Stimulated activated CD4-positive, alpha-beta T cell treated with anti-CD3 and anti-CD28 coated beads, Interleukin-4, amount 100 ng/mL, for 4 hours (primary cell): ENCODE measurements at regions not wholly inside any gene's neighbourhood (a gene's known extent, or its start where the extent isn't known, plus 50 kb on each side); places are given as distances from the start of the nearest gene placed in this dataset.

Source experiments
- DNase-seq, 2 experiments: peaks; one replicate each; pipeline ENCODE4 v3.0.0-alpha.2; 2020

GRCh38 chr1:221437171-221437570 is 304.7 kb downstream of the DUSP10 start:
- no peak for DNase-seq

GRCh38 chr1:221437926-221438325 is 304.0 kb downstream of the DUSP10 start:
- no peak for DNase-seq

DNA sequence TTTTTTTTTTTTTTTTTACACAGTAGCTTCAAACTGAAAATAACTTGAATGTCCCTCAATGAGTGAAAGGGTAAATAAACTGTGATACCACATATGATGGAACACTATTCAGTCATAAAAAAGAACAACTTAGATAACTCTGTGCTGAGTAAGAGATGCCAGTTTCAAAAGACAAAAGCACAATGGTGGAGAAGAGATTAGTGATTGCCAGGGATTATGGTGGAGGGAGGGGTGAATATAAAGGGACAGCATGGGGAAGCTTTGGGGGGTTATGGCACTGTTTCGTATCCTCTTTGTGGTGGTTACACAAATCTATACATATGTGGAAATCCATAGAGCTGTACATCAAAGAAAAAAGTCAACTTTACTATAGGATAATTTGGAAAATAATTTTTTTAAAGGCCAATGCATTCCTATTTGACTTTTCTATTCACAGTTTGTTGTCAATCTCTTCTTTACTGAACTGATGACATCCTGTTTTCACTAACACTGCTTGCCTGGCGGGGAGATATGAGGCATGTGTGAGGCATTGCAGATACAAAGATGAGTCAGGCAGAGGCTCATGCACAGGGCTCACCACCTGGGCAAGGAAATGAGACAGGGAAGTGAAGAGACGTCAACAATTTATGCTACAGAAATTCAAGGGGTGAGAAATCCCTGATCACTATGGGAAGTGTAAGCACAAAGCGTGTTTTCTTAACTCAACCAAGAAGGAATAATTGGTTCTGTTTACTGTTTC is 302.7 kb downstream of the DUSP10 start:
- DNase-seq, result peak; percentile 41 to 63

- peak in 1 of 2 experiments; percentile 56 for DNase-seq
Observed at GRCh38 chr1:221439747-221440501, 302.0 kb downstream of the DUSP10 start.

DNA sequence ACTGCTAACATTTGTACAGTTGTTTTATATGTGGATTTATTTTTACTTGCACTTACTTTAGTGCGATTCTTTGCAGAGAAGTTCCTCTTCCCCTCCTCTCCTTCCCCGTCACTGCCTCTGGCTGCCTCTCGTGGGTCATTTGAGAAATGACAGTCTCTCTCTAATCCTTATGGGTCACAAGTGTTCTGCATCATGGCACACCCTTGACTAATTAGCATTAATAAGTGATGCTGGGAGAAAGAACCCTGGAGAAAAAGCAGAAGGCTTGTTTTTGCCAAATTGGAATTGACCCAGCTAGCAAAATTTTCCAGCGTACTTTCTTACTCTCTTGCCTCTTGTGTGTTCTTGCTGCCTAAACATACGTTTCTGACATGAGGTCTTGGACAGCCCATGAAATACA is 301.2 kb downstream of the DUSP10 start:
- no peak for DNase-seq

DNA sequence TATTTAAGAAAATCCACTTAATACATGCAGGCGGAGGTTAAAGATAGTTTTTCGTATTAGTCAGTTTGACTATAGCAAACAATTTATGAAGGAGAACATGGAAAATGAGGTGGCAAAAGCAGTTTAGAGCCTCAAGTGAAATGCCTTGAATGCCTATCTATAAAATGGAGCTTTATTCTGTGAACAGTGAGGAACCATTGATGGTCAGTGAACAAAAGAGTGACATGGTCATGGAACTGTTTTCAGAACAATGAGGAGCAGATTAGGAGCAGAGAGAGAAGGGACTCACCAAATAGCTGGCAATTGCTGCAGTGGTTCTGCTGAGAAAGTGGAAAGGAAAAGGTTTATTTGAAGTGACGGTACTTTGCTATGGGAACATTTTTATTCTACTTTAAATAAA is 299.8 kb downstream of the DUSP10 start:
- DNase-seq, result no peak

GRCh38 chr1:221444346-221444745 is 297.5 kb downstream of the DUSP10 start:
- DNase-seq, result no peak

DNA sequence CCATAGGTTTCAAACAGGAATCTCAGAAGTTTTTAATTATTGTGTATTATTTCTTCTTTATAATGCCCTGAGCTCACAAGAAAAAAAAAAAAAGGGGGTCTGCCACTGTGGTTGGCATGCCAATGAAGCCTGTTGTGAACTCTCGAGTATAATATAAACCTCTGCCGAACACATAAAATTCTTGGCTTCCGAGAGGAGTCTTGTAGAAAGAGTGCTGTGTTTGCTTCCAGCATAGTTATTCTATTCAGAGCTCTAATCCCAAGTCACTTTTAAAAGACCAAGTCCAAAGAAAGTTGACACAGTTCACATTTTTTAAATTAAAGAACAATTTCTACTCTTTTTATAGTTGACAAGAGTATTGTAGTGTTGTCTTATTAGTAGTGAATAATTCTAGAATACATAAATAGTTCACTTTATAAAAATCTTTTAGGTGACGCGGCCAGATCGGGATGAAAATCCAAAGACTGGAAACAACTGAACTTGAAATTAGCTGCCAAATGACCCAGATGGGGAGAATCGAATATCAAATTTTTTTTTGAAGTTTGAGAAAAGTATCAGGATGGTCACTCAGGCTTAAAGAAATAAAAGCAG is 293.2 kb downstream of the DUSP10 start:
- no peak for DNase-seq

- no peak for DNase-seq
Observed at GRCh38 chr1:221449194-221449593, 292.7 kb downstream of the DUSP10 start.

DNA sequence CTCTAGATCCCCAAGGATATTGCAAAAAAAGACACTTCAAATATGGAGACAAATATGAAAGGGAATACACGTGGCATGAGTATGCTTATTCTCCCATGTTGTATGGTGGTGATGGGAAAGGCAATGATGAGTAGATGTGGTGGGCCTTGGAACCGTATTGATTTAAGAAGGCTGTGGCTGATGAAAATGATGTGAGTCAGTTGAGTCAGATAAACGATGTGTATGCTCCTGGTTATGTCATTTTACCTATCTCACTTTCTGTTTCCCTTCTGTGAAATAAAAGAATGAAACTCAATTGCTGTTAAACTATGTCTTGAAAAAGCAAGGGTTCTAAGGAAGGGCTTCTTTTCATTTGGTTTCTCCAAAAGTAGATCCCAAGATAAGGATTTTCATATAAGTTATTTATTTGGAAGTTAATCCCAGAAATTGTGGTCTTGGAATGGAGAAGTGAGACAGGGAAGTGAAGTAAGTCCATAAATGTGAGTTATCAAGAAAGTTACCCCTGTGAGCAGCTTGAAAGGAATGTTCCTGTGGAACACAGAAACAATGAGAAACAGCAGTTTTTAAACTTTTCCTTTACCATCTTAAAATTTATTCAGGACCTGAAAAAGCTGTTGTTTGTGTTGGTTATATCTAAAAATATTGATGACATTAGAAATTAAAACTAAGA is 292.0 kb downstream of the DUSP10 start:
- no peak for DNase-seq

- no peak for DNase-seq
Observed at GRCh38 chr1:221451741-221452140, 290.1 kb downstream of the DUSP10 start.

DNA sequence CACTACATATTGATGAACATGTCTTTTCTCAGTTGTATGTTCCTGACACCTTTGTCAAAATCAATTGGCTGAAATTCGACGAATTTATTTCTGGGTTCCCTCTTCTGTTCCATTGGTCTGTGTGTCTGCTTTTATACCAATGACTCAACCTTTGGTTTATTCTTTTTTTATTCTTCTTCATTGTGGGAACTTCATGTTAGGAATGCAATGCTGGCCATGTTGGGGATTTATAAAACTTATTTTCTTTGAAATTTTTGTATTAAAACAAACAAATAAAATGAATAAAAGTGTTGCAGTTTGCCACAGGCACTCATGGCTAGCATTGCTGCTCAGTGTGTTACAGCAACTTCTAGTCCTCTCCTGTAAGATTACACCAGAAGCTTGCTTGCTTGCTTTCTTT is 287.8 kb downstream of the DUSP10 start:
- no peak for DNase-seq

DNA sequence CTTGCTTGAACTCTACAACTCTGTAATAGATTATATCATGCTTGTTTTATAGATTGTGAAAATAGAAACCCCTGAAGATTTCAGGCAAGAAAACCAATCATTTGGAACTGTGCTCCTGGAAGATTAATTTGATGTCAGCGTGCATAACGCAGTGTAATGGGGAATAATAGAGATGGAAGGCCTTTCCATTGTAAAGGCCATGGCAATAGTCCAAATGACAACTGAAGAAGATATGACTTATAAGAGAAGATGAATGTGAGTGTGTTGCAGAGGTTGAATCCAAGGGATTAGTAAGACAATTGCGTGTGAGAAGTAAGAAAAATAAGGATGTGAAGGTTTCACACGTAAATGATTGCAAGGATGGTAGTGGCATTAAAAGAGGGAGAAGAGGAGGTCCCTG is 285.0 kb downstream of the DUSP10 start:
- no peak for DNase-seq

DNA sequence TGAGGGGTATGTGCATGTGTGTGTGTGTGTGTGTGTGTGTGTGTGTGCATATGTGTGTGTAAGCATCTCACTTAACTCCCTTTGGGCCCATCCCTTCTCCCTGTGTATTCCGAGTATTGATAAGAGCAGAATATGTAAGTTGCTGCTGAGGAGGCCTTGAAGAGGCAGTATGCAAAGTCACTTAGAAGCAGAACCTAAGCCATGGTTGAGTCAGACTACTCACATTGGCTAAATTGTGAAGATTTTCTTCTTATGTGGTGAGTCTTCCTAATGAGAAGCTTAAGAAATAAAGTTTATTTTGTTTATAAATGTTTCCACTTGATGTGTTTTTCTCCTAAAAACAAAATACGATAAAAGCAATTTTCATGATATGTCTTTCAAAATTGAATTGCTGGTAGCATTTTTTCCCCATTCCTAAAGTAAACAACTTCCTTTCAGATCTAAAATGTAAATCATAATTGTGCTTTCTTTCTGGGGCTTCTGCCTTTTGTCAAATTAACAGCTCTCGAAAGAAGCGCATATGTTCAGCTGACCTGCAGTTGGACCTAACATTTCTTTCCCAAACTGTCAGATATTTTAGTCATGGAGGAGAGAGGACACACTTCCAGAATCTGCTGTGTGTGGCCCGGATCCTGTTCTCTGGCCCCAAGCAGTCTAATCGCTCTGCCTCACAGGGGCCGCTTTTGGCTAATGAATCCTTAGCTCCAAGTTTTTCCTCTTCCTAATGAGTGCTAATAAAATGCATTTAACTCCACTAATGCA is 284.0 kb downstream of the DUSP10 start:
- DNase-seq, result no peak

DNA sequence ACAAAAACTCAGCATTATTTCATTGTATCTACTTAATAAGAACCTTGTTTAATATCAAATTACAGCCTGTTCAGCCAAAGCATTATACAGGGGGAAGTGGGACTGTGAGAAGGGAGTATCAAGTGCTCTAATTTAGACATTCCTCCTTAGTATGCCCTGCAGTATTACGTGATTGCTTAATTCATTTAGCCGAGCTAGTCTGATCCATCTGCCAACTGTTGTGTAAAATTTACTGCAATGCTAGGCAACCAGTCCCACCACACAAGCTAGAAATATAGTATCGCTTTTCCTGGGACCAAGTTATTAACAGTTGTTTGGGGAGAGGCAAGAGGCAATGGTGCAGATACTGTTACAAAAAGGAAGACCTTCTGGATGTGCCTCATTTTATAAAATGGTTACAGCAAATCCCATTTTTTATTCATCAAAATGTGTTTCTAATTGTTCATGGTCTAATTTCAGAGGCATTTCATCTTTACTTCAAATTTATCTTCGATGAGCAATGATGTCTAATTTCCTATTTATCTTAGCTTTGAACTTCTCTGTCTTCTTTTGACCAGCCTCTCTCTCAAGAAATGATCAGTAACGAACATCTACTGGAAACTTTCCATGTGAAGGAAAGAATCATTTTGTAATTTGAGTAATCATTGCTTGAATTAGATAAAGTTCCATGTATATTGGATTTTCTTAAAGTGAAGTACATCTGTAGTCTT is 283.3 kb downstream of the DUSP10 start:
- DNase-seq, result no peak

- no peak for DNase-seq
Observed at GRCh38 chr1:221459558-221459957, 282.3 kb downstream of the DUSP10 start.

DNA sequence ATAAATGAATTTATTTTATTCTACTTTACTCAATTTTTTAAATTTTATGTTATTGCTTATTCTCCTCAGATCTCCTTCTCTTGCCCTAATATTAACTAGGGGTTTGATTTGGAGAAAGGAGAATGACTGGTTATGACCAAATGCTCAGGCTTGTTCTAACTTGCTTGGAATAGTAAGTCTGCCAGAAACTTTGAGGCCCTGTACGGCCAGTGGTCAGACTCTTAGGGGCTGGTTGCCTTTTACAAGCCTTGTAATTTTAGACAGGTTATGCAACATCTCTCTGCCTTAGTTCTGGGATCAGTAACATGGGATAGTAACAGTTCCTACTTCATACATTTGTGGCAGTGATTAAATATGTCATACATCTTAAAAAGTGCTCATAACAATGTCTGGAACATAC is 279.5 kb downstream of the DUSP10 start:
- DNase-seq, result no peak

DNA sequence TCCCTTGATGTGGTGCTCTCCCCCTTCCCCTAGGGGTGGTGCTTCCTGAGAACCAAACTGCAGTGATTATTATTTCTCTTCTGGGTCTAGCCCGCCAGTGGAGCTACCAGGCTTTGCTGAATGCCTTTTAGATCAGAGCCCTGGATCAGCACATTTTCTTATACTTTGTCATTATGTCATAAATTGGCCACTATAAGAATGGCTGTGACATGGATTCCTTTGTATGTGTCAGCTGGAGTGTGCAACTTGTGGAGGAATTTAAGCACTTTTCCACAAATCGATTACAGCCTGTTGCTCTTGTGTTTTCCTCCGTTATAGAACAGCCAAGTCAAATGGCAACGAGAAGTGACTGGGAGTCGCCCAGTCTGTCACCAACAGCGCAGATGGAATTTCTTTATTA is 273.3 kb downstream of the DUSP10 start:
- DNase-seq, result no peak

DNA sequence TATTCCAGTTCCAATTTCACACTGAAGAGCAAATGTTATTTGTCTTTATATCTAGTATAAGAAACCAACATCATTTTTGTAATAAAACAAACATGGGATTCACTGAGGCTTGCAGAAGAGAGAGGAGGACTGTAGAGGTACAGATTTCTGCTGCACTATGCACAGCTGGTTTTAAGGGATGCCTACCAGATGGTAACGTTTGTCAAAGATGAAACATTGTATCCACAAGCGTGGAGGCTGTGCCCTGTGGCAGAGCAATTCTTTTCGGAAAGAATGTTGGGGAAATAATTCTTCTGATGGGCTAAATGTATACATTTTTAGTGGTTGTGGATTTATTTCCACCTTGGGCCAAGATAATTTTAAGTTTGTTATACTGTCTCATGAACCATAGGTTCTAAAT is 272.4 kb downstream of the DUSP10 start:
- DNase-seq, result no peak

DNA sequence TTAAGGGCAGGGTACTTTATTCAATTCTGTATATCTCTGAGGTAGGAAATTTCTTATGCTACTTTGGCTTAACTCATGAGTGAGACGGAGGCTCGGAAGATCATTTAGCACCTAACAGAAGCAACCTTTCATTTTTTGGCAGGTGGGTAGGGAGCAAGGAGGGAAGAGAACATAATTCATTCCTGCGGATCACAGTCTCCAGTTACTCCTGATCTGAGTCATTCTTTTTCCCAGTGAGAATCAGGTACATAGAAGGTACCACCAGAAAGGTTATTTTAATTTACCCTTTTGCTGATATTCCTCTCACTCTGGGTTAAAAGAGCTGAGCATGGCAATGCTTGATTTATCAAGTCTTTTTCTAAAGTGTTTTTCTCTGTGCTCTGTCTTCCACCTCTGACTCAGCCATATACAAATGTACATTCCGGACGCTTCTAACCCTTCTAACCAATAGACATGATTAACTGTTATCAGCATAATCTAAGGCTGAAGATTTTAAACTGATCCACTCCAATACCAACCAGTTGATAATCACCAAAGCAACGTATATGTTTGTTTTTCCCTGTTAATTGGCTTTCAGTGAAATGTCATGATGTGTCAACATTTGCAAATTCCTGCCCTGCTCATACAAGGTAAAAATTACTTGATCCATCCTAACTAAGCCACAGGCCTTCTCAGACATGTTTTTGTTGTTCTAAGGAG is 271.7 kb downstream of the DUSP10 start:
- no peak for DNase-seq

GRCh38 chr1:221473411-221473810 is 268.5 kb downstream of the DUSP10 start:
- no peak for DNase-seq

DNA sequence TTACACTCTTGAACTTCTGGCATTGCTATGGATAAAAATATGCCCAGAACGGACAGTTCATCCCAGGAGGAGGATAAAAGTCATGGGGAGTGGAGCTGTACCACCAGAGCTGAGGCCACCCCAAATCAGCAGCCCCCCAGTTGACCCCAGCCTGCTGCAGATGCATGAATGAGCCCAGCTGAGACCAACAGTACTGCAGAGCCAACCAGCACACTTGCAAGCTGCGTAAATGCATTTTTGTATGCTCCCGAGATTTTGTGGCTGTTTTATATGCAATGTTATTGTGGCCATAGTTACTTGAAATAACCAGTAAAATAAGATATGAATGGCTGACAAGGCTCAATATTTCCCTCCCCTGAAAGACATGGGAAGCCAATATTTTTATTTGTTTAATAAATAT is 264.6 kb downstream of the DUSP10 start:
- no peak for DNase-seq
